GM08714 (cell line): ENCODE measurements at regions not wholly inside any gene's neighbourhood (a gene's known extent, or its start where the extent isn't known, plus 50 kb on each side); places are given as distances from the start of the nearest gene placed in this dataset.
"Not testable (repeated sequence)": the region's sequence is repeated elsewhere in the genome, so short reads cannot be mapped to it uniquely, and the experiment has no call there.

Experiments used
- H3K4me3 ChIP-seq: fragments of 200-500 bp; sonication (Bioruptor generic); 2 replicates; pipeline ENCODE4 v1.5.1; 2014; ENCODE audit warnings: mild to moderate bottlenecking, low read length, inconsistent platforms
- ZNF274 ChIP-seq: IDR thresholded peaks from 2 replicates; pipeline ENCODE4 v1.6.1; 2012; ENCODE audit warnings: mild to moderate bottlenecking, low read depth, low read length

- TF ChIP-seq ZNF274: no peak
- H3K4me3 ChIP-seq: no peak overlapping the region
Measured at GRCh38 chr7:15143936-15144335, 241.4 kb upstream of the DGKB start.

GRCh38 chr7:15143121-15143520 is 240.6 kb upstream of the DGKB start:
- no peak overlapping the region for H3K4me3 ChIP-seq
- TF ChIP-seq ZNF274: no peak

GRCh38 chr7:15140431-15140830 is 237.9 kb upstream of the DGKB start:
- TF ChIP-seq ZNF274: no peak
- no peak overlapping the region for H3K4me3 ChIP-seq

- H3K4me3 ChIP-seq: no peak overlapping the region
- TF ChIP-seq ZNF274: no peak
Measured at GRCh38 chr7:15131661-15132060, 229.1 kb upstream of the DGKB start.

GRCh38 chr7:15130666-15131541 is 228.4 kb upstream of the DGKB start:
- H3K4me3 ChIP-seq: no peak overlapping the region
- TF ChIP-seq ZNF274: no peak

GRCh38 chr7:15128716-15129115 is 226.2 kb upstream of the DGKB start:
- TF ChIP-seq ZNF274: no peak
- H3K4me3 ChIP-seq: no peak overlapping the region

- H3K4me3 ChIP-seq: not testable (repeated sequence)
Measured at GRCh38 chr7:15126653-15127052, 224.1 kb upstream of the DGKB start.

GRCh38 chr7:15123901-15124300 is 221.3 kb upstream of the DGKB start:
- no peak for TF ChIP-seq ZNF274

GRCh38 chr7:15113752-15114151 is 211.2 kb upstream of the DGKB start:
- H3K4me3 ChIP-seq: no peak overlapping the region
- no peak for TF ChIP-seq ZNF274

More at GRCh38 chr7:15123901-15124300, 221.3 kb upstream of the DGKB start:
- no peak overlapping the region for H3K4me3 ChIP-seq

GRCh38 chr7:15105711-15106110 is 203.2 kb upstream of the DGKB start:
- no peak for TF ChIP-seq ZNF274

GRCh38 chr7:15104411-15105092 is 202.0 kb upstream of the DGKB start:
- no peak overlapping the region for H3K4me3 ChIP-seq
- TF ChIP-seq ZNF274: no peak

More at GRCh38 chr7:15105711-15106110, 203.2 kb upstream of the DGKB start:
- H3K4me3 ChIP-seq: no peak overlapping the region

- TF ChIP-seq ZNF274: no peak
- no peak overlapping the region for H3K4me3 ChIP-seq
Measured at GRCh38 chr7:15099074-15099473, 196.5 kb upstream of the DGKB start.

- no peak overlapping the region for H3K4me3 ChIP-seq
- TF ChIP-seq ZNF274: no peak
Measured at GRCh38 chr7:15096853-15097252, 194.3 kb upstream of the DGKB start.

GRCh38 chr7:15094989-15095388 is 192.4 kb upstream of the DGKB start:
- TF ChIP-seq ZNF274: no peak
- no peak overlapping the region for H3K4me3 ChIP-seq

- no peak overlapping the region for H3K4me3 ChIP-seq
- TF ChIP-seq ZNF274: no peak
Measured at GRCh38 chr7:15087771-15088170, 185.2 kb upstream of the DGKB start.
